H1 (cell line): ENCODE measurements at regions not wholly inside any gene's neighbourhood (a gene's known extent, or its start where the extent isn't known, plus 50 kb on each side); places are given as distances from the start of the nearest gene placed in this dataset.

ENCODE experiments used
- CTCF ChIA-PET: fragments of 300-600 bp; sonication (Branson Sonifier 250); formaldehyde crosslinking; loops from one replicate; lab custom pipeline; 2021; ENCODE audit not compliant: partially characterized antibody; lab: Charles Lee
- POLR2A ChIA-PET: fragments of 300-600 bp; sonication (Branson Sonifier 250); formaldehyde crosslinking; loops from one replicate; lab custom pipeline; 2021; ENCODE audit warnings: inconsistent platforms; ENCODE audit not compliant: partially characterized antibody; lab: Charles Lee
- DNase-seq, 2 experiments: peaks; one replicate each; pipeline versions ENCODE4 v3.0.0 to v3.0.0-alpha.2; 2010 to 2022; ENCODE audit warnings: low spot score in 2 of 2, low read depth in 1 of 2, mixed read lengths in 1 of 2
- FAIRE-seq: peaks from 2 replicates; lab custom pipeline; 2011; peaks lifted over from hg19 to GRCh38; lab: Jason Lieb, UNC
- H2AFZ ChIP-seq: 2 replicates; pipeline ENCODE4 v1.8.1; 2012; ENCODE audit warnings: low read length, inconsistent platforms
- H2AK5ac ChIP-seq: 2 replicates; pipeline ENCODE4 v1.6.1; 2013; ENCODE audit warnings: low read depth, low read length
- H2BK120ac ChIP-seq: replicated peaks from 2 replicates; pipeline ENCODE3; 2013; ENCODE audit warnings: low read depth, low read length, inconsistent platforms
- H2BK12ac ChIP-seq: 2 replicates; pipeline ENCODE4 v1.6.1; 2013; ENCODE audit warnings: low read depth, low read length
- H2BK15ac ChIP-seq: 2 replicates; pipeline ENCODE4 v1.6.1; 2013; ENCODE audit warnings: low read length
- H2BK20ac ChIP-seq: 2 replicates; pipeline ENCODE4 v1.6.1; 2013; ENCODE audit warnings: low read length
- H2BK5ac ChIP-seq: 2 replicates; pipeline ENCODE4 v1.6.1; 2013; ENCODE audit warnings: low read depth, low read length
- H3K14ac ChIP-seq: 2 replicates; pipeline ENCODE4 v1.6.1; 2013; ENCODE audit warnings: inconsistent platforms; ENCODE audit not compliant: insufficient read length
- H3K18ac ChIP-seq: 2 replicates; pipeline ENCODE4 v1.6.1; 2013; ENCODE audit warnings: low read length; ENCODE audit errors: extremely low read depth
- H3K23ac ChIP-seq: 2 replicates; pipeline ENCODE4 v1.6.1; 2013; ENCODE audit warnings: inconsistent platforms; ENCODE audit not compliant: insufficient read length
- H3K23me2 ChIP-seq: 2 replicates; pipeline ENCODE4 v1.6.1; 2013; ENCODE audit warnings: low read depth, low read length
- H3K27ac ChIP-seq: 2 replicates; pipeline ENCODE4 v1.6.1; 2011; ENCODE audit warnings: low read depth, low read length, inconsistent platforms
- H3K27me3 ChIP-seq, 4 experiments: replicated peaks in 1 of 4; 1 replicate in 1 of 4; 2 replicates in 3 of 4; pipeline versions ENCODE4 v1.6.1 to v1.8.1; 2011 to 2013; ENCODE audit warnings: low read length in 3 of 4, mild to moderate bottlenecking in 3 of 4, inconsistent platforms in 2 of 4, mixed read lengths in 2 of 4, moderate library complexity in 1 of 4; ENCODE audit not compliant: control insufficient read depth in 3 of 4, insufficient read depth in 3 of 4; ENCODE audit errors: extremely low read depth in 1 of 4
- H3K36me3 ChIP-seq, 4 experiments: 2 replicates each; pipeline versions ENCODE4 v1.6.1 to v1.8.1; 2011 to 2013; ENCODE audit warnings: mild to moderate bottlenecking in 4 of 4, low read length in 3 of 4, moderate library complexity in 2 of 4, control low read depth in 1 of 4, inconsistent platforms in 1 of 4; ENCODE audit not compliant: insufficient read depth in 4 of 4, control insufficient read depth in 2 of 4
- H3K4ac ChIP-seq: replicated peaks from 2 replicates; pipeline ENCODE3; 2013; ENCODE audit warnings: low read length, low read depth, mixed read lengths, inconsistent platforms; ENCODE audit not compliant: insufficient read length
- H3K4me1 ChIP-seq, 4 experiments: replicated peaks in 1 of 4; 1 replicate in 1 of 4; 2 replicates in 3 of 4; pipeline versions ENCODE4 v1.6.1 to v1.8.1; 2011 to 2013; ENCODE audit warnings: low read length in 3 of 4, inconsistent platforms in 2 of 4, mixed read lengths in 1 of 4; ENCODE audit not compliant: insufficient read depth in 4 of 4, control insufficient read depth in 3 of 4
- H3K4me2 ChIP-seq, 2 experiments: 2 replicates each; pipeline versions ENCODE4 v1.6.1 to v1.8.1; 2011 to 2013; ENCODE audit warnings: low read depth in 2 of 2, low read length in 2 of 2, control low read depth in 1 of 2, inconsistent platforms in 1 of 2, mild to moderate bottlenecking in 1 of 2; ENCODE audit not compliant: insufficient read depth in 1 of 2
- H3K4me3 ChIP-seq, 4 experiments: fragments of 200-600, 300-600 bp in 1 of 4; sonication (generic), shearing (Covaris generic), sonication (Bioruptor Twin) in 1 of 4; 2 replicates each; pipeline versions ENCODE4 v1.5.1 to v1.8.1; 2011 to 2016; ENCODE audit warnings: low read length in 4 of 4, low read depth in 3 of 4, control low read depth in 2 of 4, inconsistent platforms in 2 of 4, mild to moderate bottlenecking in 2 of 4, mixed read lengths in 1 of 4, moderate library complexity in 1 of 4; ENCODE audit not compliant: insufficient read depth in 2 of 4; ENCODE audit errors: extremely low read depth in 1 of 4
- H3K56ac ChIP-seq: replicated peaks from 2 replicates; pipeline ENCODE3; 2013; ENCODE audit warnings: low read depth, mild to moderate bottlenecking, mixed read lengths, low read length, inconsistent platforms; ENCODE audit not compliant: insufficient read length
- H3K79me1 ChIP-seq: 2 replicates; pipeline ENCODE4 v1.6.1; 2013; ENCODE audit warnings: low read depth, low read length, control low read depth
- H3K79me2 ChIP-seq, 2 experiments: 2 replicates each; pipeline versions ENCODE4 v1.6.1 to v1.8.1; 2012 to 2013; ENCODE audit warnings: low read length in 2 of 2, mild to moderate bottlenecking in 2 of 2, inconsistent platforms in 1 of 2; ENCODE audit not compliant: insufficient read depth in 2 of 2, control insufficient read depth in 1 of 2
- H3K9ac ChIP-seq, 4 experiments: replicated peaks in 1 of 4; 1 replicate in 1 of 4; 2 replicates in 3 of 4; pipeline versions ENCODE4 v1.6.1 to v1.8.1; 2011 to 2013; ENCODE audit warnings: low read depth in 3 of 4, low read length in 3 of 4, control low read depth in 2 of 4, mild to moderate bottlenecking in 2 of 4, moderate library complexity in 2 of 4, inconsistent platforms in 1 of 4; ENCODE audit errors: extremely low read depth in 1 of 4
- H3K9me3 ChIP-seq, 2 experiments: 2 replicates each; pipeline versions ENCODE4 v1.6.1 to v1.8.1; 2012 to 2013; ENCODE audit warnings: mild to moderate bottlenecking in 2 of 2, moderate library complexity in 2 of 2, control low read depth in 1 of 2, inconsistent platforms in 1 of 2, low read depth in 1 of 2, low read length in 1 of 2, mixed read lengths in 1 of 2; ENCODE audit not compliant: insufficient read depth in 2 of 2
- H4K20me1 ChIP-seq, 2 experiments: replicated peaks in 1 of 2; 2 replicates each; pipeline versions ENCODE3 to v1.8.1; 2011 to 2013; ENCODE audit warnings: inconsistent platforms in 2 of 2, low read length in 2 of 2, mild to moderate bottlenecking in 1 of 2; ENCODE audit not compliant: insufficient read depth in 2 of 2, control insufficient read depth in 1 of 2
- H4K5ac ChIP-seq: 2 replicates; pipeline ENCODE4 v1.6.1; 2013; ENCODE audit warnings: low read length, low read depth, mixed read lengths, inconsistent platforms; ENCODE audit not compliant: insufficient read length
- H4K8ac ChIP-seq: 2 replicates; pipeline ENCODE4 v1.8.0; 2013; ENCODE audit warnings: mild to moderate bottlenecking, moderate library complexity, low read length, inconsistent platforms; ENCODE audit not compliant: insufficient read depth; ENCODE audit errors: extremely low read depth
- H4K91ac ChIP-seq: replicated peaks from 2 replicates; pipeline ENCODE3; 2013; ENCODE audit warnings: low read length, mixed read lengths, inconsistent platforms; ENCODE audit not compliant: insufficient read length
- BRCA1 ChIP-seq: IDR thresholded peaks from 2 replicates; pipeline ENCODE4 v1.6.1; 2012; ENCODE audit warnings: low read depth, low read length, improper control_type of control experiment
- CREB1 ChIP-seq: IDR thresholded peaks from 2 replicates; pipeline ENCODE4 v1.6.1; 2012; ENCODE audit warnings: inconsistent platforms
- CTBP2 ChIP-seq: IDR thresholded peaks from 2 replicates; pipeline ENCODE4 v1.7.0; 2011; ENCODE audit warnings: borderline replicate concordance, mild to moderate bottlenecking, moderate library complexity, mixed read lengths, low read length; ENCODE audit not compliant: insufficient read depth, insufficient read length
- PHF8 ChIP-seq: fragments of 200-600 bp; sonication (generic); conservative IDR thresholded peaks from 2 replicates; pipeline ENCODE4 v1.7.1; 2012; ENCODE audit warnings: low read depth, mild to moderate bottlenecking, inconsistent platforms, low read length, moderate library complexity
- RFX5 ChIP-seq: IDR thresholded peaks from 2 replicates; pipeline ENCODE4 v1.6.1; 2011; ENCODE audit warnings: low read depth, low read length, improper control_type of control experiment, borderline replicate concordance
- RXRA ChIP-seq: IDR thresholded peaks from 2 replicates; pipeline ENCODE4 v1.6.1; 2011; ENCODE audit warnings: low read depth, mild to moderate bottlenecking, low read length, moderate library complexity; ENCODE audit not compliant: insufficient read depth
- SIX5 ChIP-seq: IDR thresholded peaks from 2 replicates; pipeline ENCODE4 v1.6.1; 2011; ENCODE audit warnings: mild to moderate bottlenecking, low read depth, low read length
- SP1 ChIP-seq: IDR thresholded peaks from 2 replicates; pipeline ENCODE4 v1.6.1; 2011; ENCODE audit warnings: low read depth, low read length
- WGBS, 2 experiments: shearing (Covaris generic) in 1 of 2; methylation state at CpG; one replicate each; pipeline versions ENCODE4 v1.1.6 to v1.1.7; 2013 to 2015; ENCODE audit warnings: low lambda C conversion rate in 2 of 2, mixed read lengths in 2 of 2, inconsistent platforms in 1 of 2, low coverage in 1 of 2, missing lambda C conversion rate in 1 of 2; ENCODE audit not compliant: insufficient replicate concordance in 2 of 2, insufficient coverage in 1 of 2, insufficient read length in 1 of 2; ENCODE audit errors: extremely low coverage in 1 of 2, missing lambda C conversion rate in 1 of 2; 5-methylcytosine and 5-hydroxymethylcytosine counted together
- TF ChIP-seq, protein P1 (sequence below): IDR thresholded peaks from 2 replicates; pipeline ENCODE4 v1.6.1; 2012; ENCODE audit warnings: low read length, inconsistent platforms
- TF ChIP-seq, protein P2 (sequence below): IDR thresholded peaks from 2 replicates; pipeline ENCODE4 v1.6.1; 2011; ENCODE audit warnings: low read depth, mild to moderate bottlenecking, low read length; ENCODE audit not compliant: insufficient read depth
- TF ChIP-seq, protein P3 (sequence below): IDR thresholded peaks from 2 replicates; pipeline ENCODE4 v1.6.1; 2011; ENCODE audit warnings: low read length, improper control_type of control experiment

DNA sequence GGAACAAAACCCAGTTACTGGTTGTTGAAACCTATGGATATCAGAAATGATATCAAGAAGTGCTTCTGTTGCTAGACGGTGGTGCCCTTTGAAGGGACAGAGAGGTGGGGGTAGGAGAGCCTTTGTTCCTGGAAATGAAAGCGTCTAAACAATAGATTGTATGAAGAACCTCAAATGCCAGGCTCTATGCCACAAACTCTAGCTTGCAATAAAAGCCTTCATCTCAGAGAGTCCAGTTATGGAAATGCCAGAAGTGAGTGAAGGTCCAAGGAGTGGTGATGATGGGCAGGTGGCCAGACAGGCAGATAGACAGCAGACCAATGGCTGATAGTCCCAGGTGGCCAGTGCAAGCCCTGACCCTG lies 414.1 kb upstream of the PROX1 start:
- Histone ChIP-seq H4K91ac (no peak overlapping the region), H3K18ac (no peak overlapping the region), H3K27me3 (no peaks in the 10 kb centered on the region), H3K4me2 (no peak overlapping the region), H3K23ac (no peak overlapping the region), H4K5ac (no peak overlapping the region), H3K36me3 (no peaks in the 10 kb centered on the region; a peak in 1 of 8 replicates), H2AFZ (no peak overlapping the region), H3K23me2 (no peaks in the 10 kb centered on the region), H3K4me3 (no peak overlapping the region), H3K9ac (no peak overlapping the region), H2BK12ac (no peak overlapping the region), H3K9me3 (no peaks in the 10 kb centered on the region), H4K20me1 (no peaks in the 10 kb centered on the region), H4K8ac (no peak overlapping the region), H2AK5ac (no peak overlapping the region), H2BK5ac (no peak overlapping the region), H2BK120ac (no peak overlapping the region), H3K56ac (no peak overlapping the region), H2BK15ac (no peak overlapping the region), H3K14ac (no peak overlapping the region), H3K4me1 (no peaks in the 10 kb centered on the region), H2BK20ac (no peak overlapping the region), H3K27ac (no peak overlapping the region), H3K79me2 (no peaks in the 10 kb centered on the region), H3K4ac (no peak overlapping the region), H3K79me1 (no peaks in the 10 kb centered on the region)
- ChIA-PET CTCF (interaction anchor here (0.6 to 1.4 kb wide), 2 partner anchors 9 to 78 kb away, joined by 3 read pairs; no protein-coding TSS in a partner anchor), POLR2A (no interaction called here)
- FAIRE-seq (no peak), DNase-seq (no peak)
- 92% methylated on average over 2 of the region's 2 CpGs; no CpG with 5 or more reads in 1 of the 2 experiments for WGBS, 2 experiments
- TF ChIP-seq, protein P1, sequence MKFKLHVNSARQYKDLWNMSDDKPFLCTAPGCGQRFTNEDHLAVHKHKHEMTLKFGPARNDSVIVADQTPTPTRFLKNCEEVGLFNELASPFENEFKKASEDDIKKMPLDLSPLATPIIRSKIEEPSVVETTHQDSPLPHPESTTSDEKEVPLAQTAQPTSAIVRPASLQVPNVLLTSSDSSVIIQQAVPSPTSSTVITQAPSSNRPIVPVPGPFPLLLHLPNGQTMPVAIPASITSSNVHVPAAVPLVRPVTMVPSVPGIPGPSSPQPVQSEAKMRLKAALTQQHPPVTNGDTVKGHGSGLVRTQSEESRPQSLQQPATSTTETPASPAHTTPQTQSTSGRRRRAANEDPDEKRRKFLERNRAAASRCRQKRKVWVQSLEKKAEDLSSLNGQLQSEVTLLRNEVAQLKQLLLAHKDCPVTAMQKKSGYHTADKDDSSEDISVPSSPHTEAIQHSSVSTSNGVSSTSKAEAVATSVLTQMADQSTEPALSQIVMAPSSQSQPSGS = no peak
- TF ChIP-seq RXRA (no peak), SIX5 (no peak), SP1 (no peak), CREB1 (no peak), PHF8 (no peak), CTBP2 (no peak), RFX5 (no peak), BRCA1 (no peak)
- TF ChIP-seq, protein P2, sequence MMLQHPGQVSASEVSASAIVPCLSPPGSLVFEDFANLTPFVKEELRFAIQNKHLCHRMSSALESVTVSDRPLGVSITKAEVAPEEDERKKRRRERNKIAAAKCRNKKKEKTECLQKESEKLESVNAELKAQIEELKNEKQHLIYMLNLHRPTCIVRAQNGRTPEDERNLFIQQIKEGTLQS = no peak
- TF ChIP-seq, protein P3, sequence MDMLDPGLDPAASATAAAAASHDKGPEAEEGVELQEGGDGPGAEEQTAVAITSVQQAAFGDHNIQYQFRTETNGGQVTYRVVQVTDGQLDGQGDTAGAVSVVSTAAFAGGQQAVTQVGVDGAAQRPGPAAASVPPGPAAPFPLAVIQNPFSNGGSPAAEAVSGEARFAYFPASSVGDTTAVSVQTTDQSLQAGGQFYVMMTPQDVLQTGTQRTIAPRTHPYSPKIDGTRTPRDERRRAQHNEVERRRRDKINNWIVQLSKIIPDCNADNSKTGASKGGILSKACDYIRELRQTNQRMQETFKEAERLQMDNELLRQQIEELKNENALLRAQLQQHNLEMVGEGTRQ = no peak
